OCI-LY3 (cell line): ENCODE measurements at regions not wholly inside any gene's neighbourhood (a gene's known extent, or its start where the extent isn't known, plus 50 kb on each side); places are given as distances from the start of the nearest gene placed in this dataset.

Experiments used
- H2AFZ ChIP-seq: fragments of 200-600, 300-600 bp; shearing (Covaris generic); 2 replicates; pipeline ENCODE4 v1.6.0; 2014; ENCODE audit warnings: antibody characterized with exemption, low read depth, low read length
- H3K27ac ChIP-seq: fragments of 200-600, 300-600 bp; sonication (generic); 2 replicates; pipeline ENCODE4 v1.5.1; 2014; ENCODE audit warnings: mild to moderate bottlenecking, low read length, moderate library complexity, mixed read lengths
- H3K27me3 ChIP-seq: fragments of 200-600, 300-600 bp; sonication (generic); 2 replicates; pipeline ENCODE4 v1.6.1; 2014; ENCODE audit warnings: low read depth, low read length, mixed read lengths
- H3K36me3 ChIP-seq: fragments of 200-600, 300-600 bp; sonication (generic); replicated peaks from 2 replicates; pipeline ENCODE3; 2014; ENCODE audit warnings: low read depth, low read length, mixed read lengths
- H3K4me1 ChIP-seq: fragments of 300-600, 200-600 bp; sonication (generic); 2 replicates; pipeline ENCODE4 v1.6.1; 2014; ENCODE audit warnings: low read length, mixed read lengths
- H3K4me2 ChIP-seq: fragments of 200-600, 300-600 bp; sonication (generic); 2 replicates; pipeline ENCODE4 v1.6.1; 2014; ENCODE audit warnings: low read length, mixed read lengths
- H3K4me3 ChIP-seq: fragments of 300-600, 200-600 bp; sonication (generic); 2 replicates; pipeline ENCODE4 v1.5.1; 2014; ENCODE audit warnings: antibody characterized with exemption, mild to moderate bottlenecking, low read length, moderate library complexity
- H3K79me2 ChIP-seq: fragments of 300-600, 200-600 bp; shearing (Covaris generic); 2 replicates; pipeline ENCODE4 v1.6.1; 2014; ENCODE audit warnings: mild to moderate bottlenecking, low read length, mixed read lengths
- H3K9ac ChIP-seq: fragments of 300-600, 200-600 bp; shearing (Covaris generic); 2 replicates; pipeline ENCODE4 v1.6.0; 2014; ENCODE audit warnings: mild to moderate bottlenecking, low read length, moderate library complexity
- H3K9me3 ChIP-seq: fragments of 200-600, 300-600 bp; shearing (Covaris generic); 2 replicates; pipeline ENCODE4 v1.6.1; 2014; ENCODE audit warnings: low read length, mixed read lengths; ENCODE audit not compliant: insufficient read depth
- H4K20me1 ChIP-seq: fragments of 200-600, 300-600 bp; sonication (generic); 2 replicates; pipeline ENCODE4 v1.6.1; 2016; ENCODE audit warnings: low read length, mixed read lengths; ENCODE audit not compliant: insufficient read depth
- EZH2phosphoT487 ChIP-seq: fragments of 200-600 bp; shearing (Covaris generic); IDR thresholded peaks from 2 replicates; pipeline ENCODE4 v1.6.1; 2018; ENCODE audit warnings: antibody characterized with exemption, mixed run types, low read depth
- TF ChIP-seq, protein P1 (sequence below): fragments of 200-600, 300-600 bp; sonication (generic); IDR thresholded peaks from 2 replicates; pipeline ENCODE4 v1.5.1; 2014; ENCODE audit warnings: antibody characterized with exemption, low read length, low read depth

DNA sequence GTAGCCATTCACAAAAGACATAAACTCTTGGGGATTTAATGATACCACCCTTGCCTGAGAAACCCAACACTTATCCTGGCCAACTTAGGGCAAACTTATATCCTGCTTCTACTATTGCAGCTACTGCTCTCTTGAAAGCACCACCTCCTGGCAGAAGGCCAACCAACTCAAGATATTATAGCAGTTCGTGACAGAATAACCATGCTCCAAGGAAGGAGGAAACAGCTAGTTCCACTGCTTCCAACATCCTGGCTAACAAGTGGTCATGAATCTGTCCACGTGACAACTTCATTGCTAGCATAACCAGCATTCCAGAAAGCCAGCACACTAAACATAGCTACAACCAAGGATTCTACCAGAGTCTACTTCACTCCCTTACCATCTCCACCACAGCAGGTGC is 1037.5 kb downstream of the TBL1XR1 start:
- no peak for TF ChIP-seq EZH2phosphoT487
- TF ChIP-seq, protein P1, sequence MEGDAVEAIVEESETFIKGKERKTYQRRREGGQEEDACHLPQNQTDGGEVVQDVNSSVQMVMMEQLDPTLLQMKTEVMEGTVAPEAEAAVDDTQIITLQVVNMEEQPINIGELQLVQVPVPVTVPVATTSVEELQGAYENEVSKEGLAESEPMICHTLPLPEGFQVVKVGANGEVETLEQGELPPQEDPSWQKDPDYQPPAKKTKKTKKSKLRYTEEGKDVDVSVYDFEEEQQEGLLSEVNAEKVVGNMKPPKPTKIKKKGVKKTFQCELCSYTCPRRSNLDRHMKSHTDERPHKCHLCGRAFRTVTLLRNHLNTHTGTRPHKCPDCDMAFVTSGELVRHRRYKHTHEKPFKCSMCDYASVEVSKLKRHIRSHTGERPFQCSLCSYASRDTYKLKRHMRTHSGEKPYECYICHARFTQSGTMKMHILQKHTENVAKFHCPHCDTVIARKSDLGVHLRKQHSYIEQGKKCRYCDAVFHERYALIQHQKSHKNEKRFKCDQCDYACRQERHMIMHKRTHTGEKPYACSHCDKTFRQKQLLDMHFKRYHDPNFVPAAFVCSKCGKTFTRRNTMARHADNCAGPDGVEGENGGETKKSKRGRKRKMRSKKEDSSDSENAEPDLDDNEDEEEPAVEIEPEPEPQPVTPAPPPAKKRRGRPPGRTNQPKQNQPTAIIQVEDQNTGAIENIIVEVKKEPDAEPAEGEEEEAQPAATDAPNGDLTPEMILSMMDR, result no peak
- no peak overlapping the region for H3K4me2 ChIP-seq
- no peaks in the 10 kb centered on the region for H4K20me1 ChIP-seq

DNA sequence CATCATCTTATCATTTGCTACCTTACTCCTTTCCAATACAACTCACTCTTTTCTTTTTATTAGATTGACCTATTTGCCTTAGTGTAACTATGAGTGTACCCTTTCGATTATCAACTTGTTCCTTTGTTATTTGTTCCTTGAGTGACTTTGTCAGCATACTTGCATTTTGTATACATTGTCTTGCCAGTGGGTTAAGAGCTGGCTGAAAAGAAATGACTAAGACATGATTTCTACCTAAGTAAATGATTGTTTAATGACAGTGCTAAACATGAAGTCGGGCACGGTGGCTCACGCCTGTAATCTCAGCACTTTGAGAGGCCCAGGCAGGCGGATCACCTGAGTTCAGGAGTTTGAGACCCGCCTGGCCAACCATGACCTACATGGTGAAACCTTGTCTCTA is 1042.3 kb downstream of the TBL1XR1 start:
- TF ChIP-seq, protein P1, result no peak
- no peak for TF ChIP-seq EZH2phosphoT487
- H2AFZ ChIP-seq, result no peak overlapping the region
- no peaks in the 10 kb centered on the region for H3K36me3 ChIP-seq
- no peak overlapping the region for H3K9ac ChIP-seq
- no peak overlapping the region for H3K27ac ChIP-seq
- no peaks in the 10 kb centered on the region for H4K20me1 ChIP-seq
- H3K79me2 ChIP-seq, result no peaks in the 10 kb centered on the region
- no peak overlapping the region for H3K4me3 ChIP-seq
- H3K4me2 ChIP-seq, result no peak overlapping the region
- no peaks in the 10 kb centered on the region for H3K9me3 ChIP-seq
- no peaks in the 10 kb centered on the region for H3K27me3 ChIP-seq
- H3K4me1 ChIP-seq, result no peaks in the 10 kb centered on the region

More for the DNA sequence above, 1037.5 kb downstream of the TBL1XR1 start:
- Histone ChIP-seq H2AFZ (no peak overlapping the region), H3K27ac (no peak overlapping the region), H3K27me3 (no peaks in the 10 kb centered on the region), H3K9me3 (no peaks in the 10 kb centered on the region), H3K4me1 (no peaks in the 10 kb centered on the region), H3K36me3 (no peaks in the 10 kb centered on the region), H3K79me2 (no peaks in the 10 kb centered on the region), H3K4me3 (no peak overlapping the region), H3K9ac (no peak overlapping the region)

DNA sequence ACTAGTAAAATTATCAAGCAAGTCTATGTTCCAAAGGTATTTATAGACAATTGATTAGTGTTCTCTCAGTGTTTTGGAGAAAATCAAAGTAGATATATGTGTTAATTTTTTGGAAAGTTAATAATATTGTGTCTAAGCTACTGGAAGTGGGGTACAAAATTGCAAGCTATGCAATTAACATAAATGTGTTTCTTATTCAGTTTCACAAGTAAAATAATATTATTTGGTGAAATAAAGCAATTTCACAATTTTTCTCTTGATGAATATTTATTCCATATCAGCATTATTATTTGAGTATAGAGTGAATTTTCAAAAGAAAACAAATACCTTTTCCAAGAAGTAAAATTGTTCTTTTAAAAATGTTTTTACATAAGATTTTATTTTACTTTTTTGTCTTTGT is 1047.7 kb downstream of the TBL1XR1 start:
- Histone ChIP-seq H3K27me3 (no peaks in the 10 kb centered on the region), H2AFZ (no peak overlapping the region), H3K4me3 (no peak overlapping the region), H3K79me2 (no peaks in the 10 kb centered on the region), H3K9me3 (no peaks in the 10 kb centered on the region), H3K36me3 (no peaks in the 10 kb centered on the region), H4K20me1 (no peaks in the 10 kb centered on the region), H3K4me2 (no peak overlapping the region), H3K4me1 (no peaks in the 10 kb centered on the region), H3K9ac (no peak overlapping the region), H3K27ac (no peak overlapping the region)
- no peak for TF ChIP-seq EZH2phosphoT487
- TF ChIP-seq, protein P1, result no peak

DNA sequence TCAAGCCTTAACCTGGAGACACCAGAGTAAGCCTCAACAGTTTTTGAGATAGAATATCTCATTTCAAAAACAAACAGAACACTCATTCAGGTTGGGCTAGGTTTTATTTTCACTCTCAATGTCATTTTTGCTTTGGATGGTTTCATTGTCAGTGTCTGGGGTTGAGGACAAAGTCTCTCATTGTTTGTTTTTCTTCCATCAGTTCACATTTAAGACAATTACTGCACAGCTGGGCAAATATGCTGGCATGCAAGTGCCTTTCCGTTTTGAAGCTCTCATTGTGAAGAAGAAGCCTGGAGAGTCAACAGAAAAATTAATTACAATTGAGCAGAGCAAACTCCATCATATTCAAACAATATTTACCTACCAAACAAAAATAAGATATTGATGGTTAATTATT is 1050.0 kb downstream of the TBL1XR1 start:
- Histone ChIP-seq H3K9me3 (no peaks in the 10 kb centered on the region), H3K4me2 (no peak overlapping the region), H3K27me3 (no peaks in the 10 kb centered on the region), H2AFZ (no peak overlapping the region), H3K79me2 (no peaks in the 10 kb centered on the region), H3K4me3 (no peak overlapping the region), H3K27ac (no peak overlapping the region), H3K36me3 (no peaks in the 10 kb centered on the region), H3K4me1 (no peaks in the 10 kb centered on the region), H4K20me1 (no peaks in the 10 kb centered on the region), H3K9ac (no peak overlapping the region)
- TF ChIP-seq, protein P1, result no peak
- TF ChIP-seq EZH2phosphoT487, result no peak
